ENCODE measurements at regions not wholly inside any gene's neighbourhood (a gene's known extent, or its start where the extent isn't known, plus 50 kb on each side); places are given as distances from the start of the nearest gene placed in this dataset.
"Not testable (repeated sequence)": the region's sequence is repeated elsewhere in the genome, so short reads cannot be mapped to it uniquely, and the experiment has no call there.

DNA sequence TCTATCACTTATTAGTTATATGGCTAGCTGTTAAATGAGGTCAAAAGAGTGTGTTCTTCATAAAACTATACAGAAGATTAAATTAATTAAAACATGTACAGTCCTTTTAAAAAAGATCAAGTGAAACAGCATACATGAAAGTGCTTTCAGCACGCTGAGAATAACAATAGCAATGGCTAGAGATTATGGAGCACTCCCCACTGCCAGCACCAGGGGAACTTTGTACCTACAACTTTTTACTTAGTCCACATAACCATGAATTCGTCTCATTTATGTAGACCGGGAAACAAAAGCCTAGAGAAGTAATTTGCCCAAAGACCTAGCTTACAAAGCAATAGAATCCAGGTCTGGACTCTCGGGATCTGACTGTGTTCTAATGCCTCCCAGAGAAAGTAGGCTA is 136.5 kb upstream of the PLGLB2 start:
- H3K4me3 ChIP-seq (ENCODE audit: low read depth, low read length); H3K9ac ChIP-seq (ENCODE audit: low read depth, low read length); H3K9me3 ChIP-seq (ENCODE audit: control insufficient read depth, insufficient read depth, low read length); H3K36me3 ChIP-seq (ENCODE audit: control insufficient read depth, insufficient read depth, low read length); H3K27me3 ChIP-seq (ENCODE audit: control insufficient read depth, insufficient read depth, low read length); H3K4me1 ChIP-seq (ENCODE audit: control insufficient read depth, insufficient read depth, low read length): not testable (repeated sequence)

DNA sequence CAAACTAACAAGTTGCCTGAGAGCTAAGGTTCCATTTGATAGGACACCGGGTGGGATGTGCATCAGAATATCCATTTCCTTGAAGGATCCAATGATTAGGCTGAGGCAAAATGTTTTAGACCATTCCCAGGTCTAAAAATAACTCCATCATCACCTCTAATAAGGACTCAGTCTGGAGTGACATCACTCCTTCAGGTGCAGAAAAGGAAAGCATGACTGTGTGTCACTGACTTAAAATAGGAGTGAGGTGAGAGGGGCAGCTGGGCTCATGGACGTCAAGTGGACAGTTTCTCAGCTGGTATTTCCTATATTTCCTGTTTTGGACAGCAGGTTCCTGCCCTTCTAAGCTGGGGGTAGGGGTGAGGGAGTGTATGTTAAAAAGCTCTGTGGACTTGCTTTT is 135.9 kb upstream of the PLGLB2 start:
- not testable (repeated sequence) for H3K27me3 ChIP-seq (ENCODE audit: control insufficient read depth, insufficient read depth, low read length); H3K36me3 ChIP-seq (ENCODE audit: control insufficient read depth, insufficient read depth, low read length); H3K4me3 ChIP-seq (ENCODE audit: low read depth, low read length); H3K9me3 ChIP-seq (ENCODE audit: control insufficient read depth, insufficient read depth, low read length); H3K9ac ChIP-seq (ENCODE audit: low read depth, low read length); H3K4me1 ChIP-seq (ENCODE audit: control insufficient read depth, insufficient read depth, low read length)

DNA sequence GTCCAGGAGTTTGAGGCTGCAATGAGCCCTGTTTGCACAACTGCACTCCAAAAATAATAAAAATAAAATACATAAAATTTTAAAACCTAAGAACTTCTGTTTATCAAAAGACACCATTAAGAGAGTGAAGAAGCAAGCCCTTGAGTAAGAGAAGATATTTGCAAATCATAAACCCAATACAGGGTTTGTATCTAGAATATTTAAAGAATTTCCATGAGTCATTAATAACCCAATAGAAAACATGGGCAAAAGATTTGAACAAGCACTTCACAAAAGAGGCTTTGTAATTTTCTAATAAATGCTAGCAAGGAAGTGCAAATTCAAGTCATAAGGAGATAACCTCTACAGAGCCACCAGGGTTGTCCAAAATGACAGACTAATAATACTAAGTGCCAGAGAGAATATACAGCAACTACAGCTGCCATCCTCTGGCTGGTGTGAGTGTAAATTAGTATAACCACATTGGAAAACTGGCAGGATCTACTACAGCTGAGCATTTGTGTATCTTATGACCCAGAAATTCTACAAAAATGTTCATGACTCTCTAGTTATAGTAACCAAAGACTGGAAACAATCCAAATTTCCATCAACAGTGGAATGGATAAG is 133.0 kb upstream of the PLGLB2 start:
- H3K9ac ChIP-seq (ENCODE audit: low read depth, low read length); H3K36me3 ChIP-seq (ENCODE audit: control insufficient read depth, insufficient read depth, low read length); H3K9me3 ChIP-seq (ENCODE audit: control insufficient read depth, insufficient read depth, low read length); H3K4me1 ChIP-seq (ENCODE audit: control insufficient read depth, insufficient read depth, low read length); H3K4me3 ChIP-seq (ENCODE audit: low read depth, low read length); H3K27me3 ChIP-seq (ENCODE audit: control insufficient read depth, insufficient read depth, low read length): not testable (repeated sequence)

DNA sequence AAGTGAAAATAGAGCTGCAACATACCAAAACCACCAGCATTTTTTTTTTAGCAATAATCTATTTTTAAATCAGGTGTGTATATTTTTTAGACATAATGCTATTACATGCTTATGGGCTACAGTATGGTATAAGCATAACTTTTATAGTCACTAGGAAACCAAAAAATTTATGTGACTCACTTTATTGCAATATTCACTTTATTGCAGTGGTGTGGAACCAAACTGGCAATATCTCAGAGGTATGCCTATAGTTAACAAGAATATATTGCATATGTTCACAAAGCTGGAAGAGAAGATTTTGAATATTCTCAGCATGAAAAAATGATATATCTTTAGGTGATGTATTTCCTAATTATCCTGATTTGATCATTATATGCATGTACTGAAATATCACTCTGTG is 128.8 kb upstream of the PLGLB2 start:
- H3K27me3 ChIP-seq (ENCODE audit: control insufficient read depth, insufficient read depth, low read length); H3K9me3 ChIP-seq (ENCODE audit: control insufficient read depth, insufficient read depth, low read length): not testable (repeated sequence)

DNA sequence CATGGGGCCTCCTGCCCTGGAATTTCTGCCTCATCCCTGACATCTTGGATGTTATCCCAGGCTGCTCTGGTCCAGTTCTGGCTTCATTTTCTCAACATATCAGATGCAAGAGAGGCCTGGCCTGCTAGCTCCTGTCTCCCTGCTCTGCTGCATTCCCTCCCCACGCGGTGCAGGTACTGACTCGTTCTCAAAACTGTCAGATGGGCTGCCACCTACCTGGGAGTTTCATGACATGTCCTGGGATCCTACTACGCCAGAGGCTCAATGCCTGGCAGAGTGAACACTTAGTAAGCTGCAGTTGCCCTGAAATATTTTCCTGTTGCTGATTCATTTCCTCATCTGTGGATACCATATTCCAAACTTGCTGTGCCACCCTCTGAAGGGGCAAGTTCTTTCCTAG is 126.7 kb upstream of the PLGLB2 start:
- H3K4me3 ChIP-seq (ENCODE audit: low read depth, low read length); H3K9me3 ChIP-seq (ENCODE audit: control insufficient read depth, insufficient read depth, low read length); H3K9ac ChIP-seq (ENCODE audit: low read depth, low read length); H3K27me3 ChIP-seq (ENCODE audit: control insufficient read depth, insufficient read depth, low read length); H3K36me3 ChIP-seq (ENCODE audit: control insufficient read depth, insufficient read depth, low read length); H3K4me1 ChIP-seq (ENCODE audit: control insufficient read depth, insufficient read depth, low read length): not testable (repeated sequence)

More for the DNA sequence above, 128.8 kb upstream of the PLGLB2 start:
- not testable (repeated sequence) for H3K9ac ChIP-seq (ENCODE audit: low read depth, low read length); H3K4me3 ChIP-seq (ENCODE audit: low read depth, low read length); H3K4me1 ChIP-seq (ENCODE audit: control insufficient read depth, insufficient read depth, low read length); H3K36me3 ChIP-seq (ENCODE audit: control insufficient read depth, insufficient read depth, low read length)

DNA sequence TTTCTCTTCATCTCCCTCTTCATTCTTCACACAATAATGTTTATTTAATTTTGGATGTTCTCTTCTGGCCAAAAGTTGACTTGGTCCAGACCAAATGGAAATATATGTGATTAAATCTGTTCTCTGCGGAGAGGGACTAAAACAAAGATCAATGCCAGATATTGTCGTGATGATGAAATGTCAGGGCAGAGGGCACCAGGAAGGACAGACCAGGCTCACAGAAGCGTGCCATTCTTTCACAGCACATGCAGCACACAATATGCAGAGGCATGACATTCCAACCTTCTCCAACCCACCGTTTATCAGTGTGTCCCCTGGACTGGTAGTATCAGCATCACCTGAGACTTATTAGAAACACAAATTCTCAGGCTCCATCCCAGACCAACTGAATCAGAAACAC is 125.2 kb upstream of the PLGLB2 start:
- H3K36me3 ChIP-seq (ENCODE audit: control insufficient read depth, insufficient read depth, low read length); H3K9me3 ChIP-seq (ENCODE audit: control insufficient read depth, insufficient read depth, low read length); H3K27me3 ChIP-seq (ENCODE audit: control insufficient read depth, insufficient read depth, low read length); H3K4me1 ChIP-seq (ENCODE audit: control insufficient read depth, insufficient read depth, low read length); H3K4me3 ChIP-seq (ENCODE audit: low read depth, low read length); H3K9ac ChIP-seq (ENCODE audit: low read depth, low read length): not testable (repeated sequence)

DNA sequence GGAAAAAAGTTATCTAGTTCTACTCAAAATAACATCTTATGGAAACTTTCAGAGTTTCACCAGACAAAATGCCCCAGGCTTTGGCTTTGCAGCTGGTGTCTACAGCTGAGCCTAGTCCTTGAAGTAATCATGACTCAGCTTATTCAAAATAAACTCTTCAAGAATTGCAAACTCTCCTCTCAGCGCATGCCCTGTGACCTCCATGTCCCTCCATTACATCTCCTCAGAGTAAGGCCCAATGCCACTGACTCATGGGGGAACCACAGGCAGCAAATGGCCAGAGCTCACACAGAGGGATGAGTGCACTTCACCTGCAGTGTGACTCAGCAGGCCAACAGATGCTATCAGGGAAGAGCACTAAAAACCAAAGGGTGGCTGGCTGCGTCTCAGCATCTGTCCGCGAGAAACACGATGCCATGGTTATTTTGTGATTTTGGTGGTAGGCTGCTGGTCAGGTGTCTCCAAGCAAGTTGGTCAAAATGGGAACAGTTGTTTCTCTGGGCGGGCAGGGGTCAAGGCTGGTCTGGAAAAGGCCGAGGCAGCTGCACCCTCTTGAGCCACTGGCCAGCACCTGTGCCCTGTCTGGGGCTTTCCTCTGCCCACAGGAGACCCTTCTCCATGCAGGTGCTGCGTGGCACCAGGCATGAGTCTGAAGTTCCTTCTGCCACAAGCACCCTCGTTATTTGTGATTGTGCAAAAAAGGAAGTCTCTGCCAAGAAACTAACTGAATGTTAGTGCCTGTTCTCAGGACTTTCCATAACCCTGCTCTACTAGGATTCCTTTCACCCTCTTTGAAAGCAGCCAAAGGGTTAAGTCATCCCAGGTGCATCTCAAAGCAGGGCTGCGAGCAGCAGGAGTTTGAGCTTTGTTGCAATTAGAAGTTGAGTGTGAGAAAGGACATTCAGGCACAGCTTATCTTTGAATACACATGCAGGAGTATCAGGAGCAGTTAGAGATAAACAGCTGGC is 118.1 kb upstream of the PLGLB2 start:
- H3K36me3 ChIP-seq (ENCODE audit: control insufficient read depth, insufficient read depth, low read length); H3K4me3 ChIP-seq (ENCODE audit: low read depth, low read length); H3K9ac ChIP-seq (ENCODE audit: low read depth, low read length); H3K9me3 ChIP-seq (ENCODE audit: control insufficient read depth, insufficient read depth, low read length); H3K27me3 ChIP-seq (ENCODE audit: control insufficient read depth, insufficient read depth, low read length); H3K4me1 ChIP-seq (ENCODE audit: control insufficient read depth, insufficient read depth, low read length): not testable (repeated sequence)

DNA sequence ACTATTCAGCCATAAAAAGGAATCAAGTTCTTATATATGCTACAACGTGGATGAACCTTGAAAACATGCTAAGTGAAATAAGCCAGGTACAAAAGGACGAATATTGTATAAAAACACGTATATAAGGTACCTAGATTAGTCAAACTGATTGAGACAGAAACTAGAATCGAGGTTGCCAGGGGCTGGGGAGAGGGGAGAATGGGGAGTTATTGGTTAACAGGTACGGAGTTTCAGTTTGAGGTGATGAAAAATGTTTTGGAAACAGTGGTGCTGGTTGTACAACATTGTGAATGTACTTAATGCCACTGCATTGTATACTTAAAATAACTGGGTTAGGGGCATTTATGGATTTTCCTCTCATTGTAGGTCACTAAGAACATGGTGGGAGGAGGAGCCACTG is 117.0 kb upstream of the PLGLB2 start:
- not testable (repeated sequence) for H3K27me3 ChIP-seq (ENCODE audit: control insufficient read depth, insufficient read depth, low read length); H3K9me3 ChIP-seq (ENCODE audit: control insufficient read depth, insufficient read depth, low read length)

DNA sequence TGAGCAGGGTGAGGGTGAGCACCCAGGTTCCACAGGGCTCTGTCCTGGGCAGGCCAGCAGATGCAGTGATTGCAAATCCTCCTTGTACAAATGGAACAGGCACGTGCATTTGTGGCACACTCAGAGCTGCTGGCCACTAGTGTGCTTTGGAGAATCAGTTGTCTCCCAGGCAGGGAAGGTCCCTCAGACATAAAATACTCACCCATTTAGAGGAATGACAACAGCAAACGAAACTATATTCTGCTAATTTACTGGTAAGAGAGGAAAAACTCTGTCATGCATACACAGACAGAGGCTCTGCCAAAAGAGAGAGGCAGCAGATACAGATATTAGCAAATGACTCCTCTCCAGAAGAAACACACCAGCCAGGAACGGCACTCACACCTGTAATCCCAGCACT is 116.5 kb upstream of the PLGLB2 start:
- H3K27me3 ChIP-seq (ENCODE audit: control insufficient read depth, insufficient read depth, low read length); H3K9ac ChIP-seq (ENCODE audit: low read depth, low read length); H3K4me3 ChIP-seq (ENCODE audit: low read depth, low read length); H3K4me1 ChIP-seq (ENCODE audit: control insufficient read depth, insufficient read depth, low read length); H3K9me3 ChIP-seq (ENCODE audit: control insufficient read depth, insufficient read depth, low read length); H3K36me3 ChIP-seq (ENCODE audit: control insufficient read depth, insufficient read depth, low read length): not testable (repeated sequence)

More for the DNA sequence above, 117.0 kb upstream of the PLGLB2 start:
- not testable (repeated sequence) for H3K9ac ChIP-seq (ENCODE audit: low read depth, low read length); H3K4me3 ChIP-seq (ENCODE audit: low read depth, low read length); H3K36me3 ChIP-seq (ENCODE audit: control insufficient read depth, insufficient read depth, low read length); H3K4me1 ChIP-seq (ENCODE audit: control insufficient read depth, insufficient read depth, low read length)

DNA sequence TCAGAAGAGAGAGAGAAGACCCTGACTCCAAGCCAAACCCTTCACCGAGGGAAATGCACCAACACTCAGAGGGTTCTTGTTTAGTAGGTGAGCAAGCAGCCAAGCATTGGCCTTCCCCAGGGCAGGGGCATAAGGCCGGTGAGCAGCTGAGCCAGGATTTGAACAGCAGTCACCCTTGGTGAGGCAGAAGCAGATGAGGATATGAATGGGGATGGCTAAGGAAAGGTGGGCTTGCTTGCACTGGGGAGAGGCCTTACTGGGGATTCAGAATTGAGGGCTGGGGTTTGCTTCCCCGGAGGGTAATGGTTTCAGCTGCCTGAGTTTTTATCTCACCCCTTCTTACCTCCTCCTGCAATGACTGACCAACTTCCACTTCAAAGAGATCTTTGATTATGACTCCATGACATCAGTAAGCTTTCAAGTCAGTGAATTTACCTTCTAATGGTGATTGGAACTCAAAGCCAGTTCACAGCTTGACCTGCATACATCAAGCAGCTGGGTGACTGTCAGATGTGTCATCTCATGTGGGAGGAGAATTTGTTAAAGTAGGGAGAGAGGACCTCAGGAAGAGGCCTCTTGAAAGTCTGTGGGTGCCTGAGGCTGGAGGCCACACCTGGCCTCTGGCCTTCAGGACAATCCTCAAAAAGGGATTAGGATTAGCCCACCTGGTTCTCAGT is 114.5 kb upstream of the PLGLB2 start:
- H3K9ac ChIP-seq (ENCODE audit: low read depth, low read length); H3K4me3 ChIP-seq (ENCODE audit: low read depth, low read length): not testable (repeated sequence)

DNA sequence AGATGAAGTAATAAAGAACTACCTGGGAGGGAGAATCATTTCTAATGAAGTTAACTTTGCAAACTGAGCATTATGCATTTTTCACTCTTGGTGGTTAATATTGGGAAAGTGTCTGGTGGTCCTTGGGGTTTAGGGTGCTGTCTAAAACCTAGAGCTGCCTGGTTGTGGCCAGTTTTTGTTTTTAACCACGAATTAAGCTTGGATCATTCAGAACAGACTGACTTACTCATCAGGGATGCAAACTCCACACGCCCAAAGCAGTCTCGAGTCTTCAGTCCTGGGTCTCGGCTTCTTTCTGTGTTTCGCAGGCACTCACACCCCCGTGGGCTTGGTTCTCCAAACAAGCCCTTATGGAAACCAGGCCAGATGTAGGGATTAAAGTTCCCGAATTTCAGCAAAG is 113.8 kb upstream of the PLGLB2 start:
- H3K4me1 ChIP-seq (ENCODE audit: control insufficient read depth, insufficient read depth, low read length); H3K9me3 ChIP-seq (ENCODE audit: control insufficient read depth, insufficient read depth, low read length); H3K4me3 ChIP-seq (ENCODE audit: low read depth, low read length); H3K36me3 ChIP-seq (ENCODE audit: control insufficient read depth, insufficient read depth, low read length); H3K9ac ChIP-seq (ENCODE audit: low read depth, low read length); H3K27me3 ChIP-seq (ENCODE audit: control insufficient read depth, insufficient read depth, low read length): not testable (repeated sequence)

More for the DNA sequence above, 114.5 kb upstream of the PLGLB2 start:
- H3K27me3 ChIP-seq (ENCODE audit: control insufficient read depth, insufficient read depth, low read length); H3K9me3 ChIP-seq (ENCODE audit: control insufficient read depth, insufficient read depth, low read length); H3K4me1 ChIP-seq (ENCODE audit: control insufficient read depth, insufficient read depth, low read length); H3K36me3 ChIP-seq (ENCODE audit: control insufficient read depth, insufficient read depth, low read length): not testable (repeated sequence)

Measured in iPS-15b (cell line).